Liver (tissue), 3 donors: ENCODE measurements at regions not wholly inside any gene's neighbourhood (a gene's known extent, or its start where the extent isn't known, plus 50 kb on each side); places are given as distances from the start of the nearest gene placed in this dataset.
"Not testable (repeated sequence)": the region's sequence is repeated elsewhere in the genome, so short reads cannot be mapped to it uniquely, and the experiment has no call there.

Experiments
- ATF3 ChIP-seq: IDR thresholded peaks from 2 replicates; pipeline ENCODE4 v1.6.1; 2016; ENCODE audit warnings: antibody characterized with exemption
- CTCF ChIP-seq: fragments of 150-350 bp; IDR thresholded peaks from 2 replicates; pipeline ENCODE4 v1.5.1; 2017; ENCODE audit warnings: improper control_type of control experiment, low read depth, low read length; ENCODE audit not compliant: missing input control
- EGR1 ChIP-seq, 2 donors: IDR thresholded peaks; 2 replicates each; pipeline ENCODE4 v1.6.1; 2016 to 2018; ENCODE audit warnings: antibody characterized with exemption in 2 of 2, low read depth in 2 of 2
- GABPA ChIP-seq, 2 donors: IDR thresholded peaks in 1 of 2; conservative IDR thresholded peaks in 1 of 2; 2 replicates each; pipeline ENCODE4 v1.6.1; 2016; ENCODE audit warnings: antibody characterized with exemption in 2 of 2, mild to moderate bottlenecking in 1 of 2, moderate library complexity in 1 of 2
- MAX ChIP-seq: IDR thresholded peaks from 2 replicates; pipeline ENCODE4 v1.6.1; 2016; ENCODE audit warnings: antibody characterized with exemption
- NR2F2 ChIP-seq: IDR thresholded peaks from 2 replicates; pipeline ENCODE4 v1.6.1; 2016; ENCODE audit warnings: antibody characterized with exemption
- RAD21 ChIP-seq, 2 donors: IDR thresholded peaks; 2 replicates each; pipeline ENCODE4 v1.6.1; 2016; ENCODE audit warnings: antibody characterized with exemption in 2 of 2, mild to moderate bottlenecking in 2 of 2
- REST ChIP-seq: IDR thresholded peaks from 2 replicates; pipeline ENCODE4 v1.6.1; 2016; ENCODE audit warnings: antibody characterized with exemption, mild to moderate bottlenecking
- RXRA ChIP-seq, 2 donors: IDR thresholded peaks; 2 replicates each; pipeline ENCODE4 v1.6.1; 2017 to 2018; ENCODE audit warnings: antibody characterized with exemption in 2 of 2, mild to moderate bottlenecking in 1 of 2
- SP1 ChIP-seq: IDR thresholded peaks from 2 replicates; pipeline ENCODE4 v1.6.1; 2018; ENCODE audit warnings: antibody characterized with exemption, mild to moderate bottlenecking
- TAF1 ChIP-seq: conservative IDR thresholded peaks from 2 replicates; pipeline ENCODE4 v1.6.1; 2016; ENCODE audit warnings: antibody characterized with exemption, mild to moderate bottlenecking
- YY1 ChIP-seq: IDR thresholded peaks from 2 replicates; pipeline ENCODE4 v1.6.1; 2016; ENCODE audit warnings: antibody characterized with exemption, mild to moderate bottlenecking
- donor health status: healthy.
- donor health status: healthy.

GRCh38 chr5:25238720-25239119 lies 593.9 kb upstream of the CDH10 start:
- TF ChIP-seq CTCF; ATF3; YY1; MAX; REST; GABPA (IDR thresholded peaks at IDR 0.05 in 1 of 2, conservative IDR thresholded peaks at IDR 0.05 in 1 of 2); EGR1 (IDR thresholded peaks at IDR 0.05; ENCODE audit: low read depth in 2 of 2); RAD21 (IDR thresholded peaks at IDR 0.05); NR2F2; SP1; TAF1; RXRA (IDR thresholded peaks at IDR 0.05): not testable (repeated sequence)
